ENCODE measurements at regions not wholly inside any gene's neighbourhood (a gene's known extent, or its start where the extent isn't known, plus 50 kb on each side); places are given as distances from the start of the nearest gene placed in this dataset.

DNA sequence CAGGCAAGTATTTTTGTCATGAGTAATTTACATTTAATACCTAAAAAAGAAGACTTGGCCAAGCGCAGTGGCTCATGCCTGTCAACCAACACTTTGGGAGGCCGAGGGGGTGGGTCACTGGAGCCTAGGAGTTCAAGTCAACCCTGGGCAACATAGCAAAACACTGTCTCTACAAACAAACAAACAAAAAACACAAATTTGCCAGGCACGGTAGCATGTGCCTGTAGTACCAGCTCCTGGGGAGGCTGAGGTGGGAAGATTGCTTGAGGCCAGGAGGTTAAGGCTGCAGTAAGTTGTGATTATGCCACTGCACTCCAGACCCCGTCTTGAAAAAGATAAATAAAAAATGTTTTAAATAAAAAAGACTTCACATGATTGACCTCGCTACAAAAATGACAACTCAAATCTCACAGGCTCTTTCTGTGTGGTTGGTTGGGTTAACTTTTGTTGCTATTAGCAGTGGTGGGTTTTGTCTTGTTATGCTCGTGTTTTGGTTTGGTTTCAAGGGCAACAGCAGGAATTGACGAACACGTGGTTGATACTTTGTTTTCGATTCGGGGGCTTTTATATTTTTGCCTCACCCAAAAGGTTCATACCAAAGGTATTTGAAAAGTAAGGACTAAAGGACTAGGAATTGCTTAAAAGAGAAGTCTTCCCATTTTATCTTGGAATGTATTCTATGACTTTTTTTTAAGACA is 227.2 kb upstream of the MKLN1 start:
- H3K36me3 ChIP-seq = peaks cover 7% of the 10 kb centered on the region
- no peak overlapping the region for H3K4me3 ChIP-seq
- TF ChIP-seq, protein P1, sequence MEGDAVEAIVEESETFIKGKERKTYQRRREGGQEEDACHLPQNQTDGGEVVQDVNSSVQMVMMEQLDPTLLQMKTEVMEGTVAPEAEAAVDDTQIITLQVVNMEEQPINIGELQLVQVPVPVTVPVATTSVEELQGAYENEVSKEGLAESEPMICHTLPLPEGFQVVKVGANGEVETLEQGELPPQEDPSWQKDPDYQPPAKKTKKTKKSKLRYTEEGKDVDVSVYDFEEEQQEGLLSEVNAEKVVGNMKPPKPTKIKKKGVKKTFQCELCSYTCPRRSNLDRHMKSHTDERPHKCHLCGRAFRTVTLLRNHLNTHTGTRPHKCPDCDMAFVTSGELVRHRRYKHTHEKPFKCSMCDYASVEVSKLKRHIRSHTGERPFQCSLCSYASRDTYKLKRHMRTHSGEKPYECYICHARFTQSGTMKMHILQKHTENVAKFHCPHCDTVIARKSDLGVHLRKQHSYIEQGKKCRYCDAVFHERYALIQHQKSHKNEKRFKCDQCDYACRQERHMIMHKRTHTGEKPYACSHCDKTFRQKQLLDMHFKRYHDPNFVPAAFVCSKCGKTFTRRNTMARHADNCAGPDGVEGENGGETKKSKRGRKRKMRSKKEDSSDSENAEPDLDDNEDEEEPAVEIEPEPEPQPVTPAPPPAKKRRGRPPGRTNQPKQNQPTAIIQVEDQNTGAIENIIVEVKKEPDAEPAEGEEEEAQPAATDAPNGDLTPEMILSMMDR (IDR thresholded peaks at IDR 0.05) = no peak
- ATAC-seq (ENCODE audit: insufficient number of reproducible peaks, low FRiP score, low read depth) (no peak), DNase-seq (ENCODE audit: low spot score) (no peak)
- H3K27ac ChIP-seq = no peak overlapping the region
- no peaks in the 10 kb centered on the region for H3K27me3 ChIP-seq (replicated peaks; ENCODE audit: insufficient read depth)
- H3K4me1 ChIP-seq (ENCODE audit: control insufficient read depth in 1 of 2, low read depth in 2 of 2) = peaks cover 54 to 94% of the 10 kb centered on the region in 2 donors
- H3K9me3 ChIP-seq = no peaks in the 10 kb centered on the region

- H3K27me3 ChIP-seq (replicated peaks; ENCODE audit: insufficient read depth) = no peaks in the 10 kb centered on the region
- no peaks in the 10 kb centered on the region for H3K9me3 ChIP-seq
- H3K4me1 ChIP-seq (ENCODE audit: control insufficient read depth in 1 of 2, low read depth in 2 of 2) = peaks cover 42 to 63% of the 10 kb centered on the region in 2 donors
- peak overlapping the region; percentile 75 for H3K4me3 ChIP-seq
- no peak for DNase-seq (ENCODE audit: low spot score)
- no peak overlapping the region for H3K27ac ChIP-seq
- TF ChIP-seq, protein P1 (IDR thresholded peaks at IDR 0.05) = no peak
- H3K36me3 ChIP-seq = peaks cover 2% of the 10 kb centered on the region
- ATAC-seq (ENCODE audit: insufficient number of reproducible peaks, low FRiP score, low read depth) = no peak
Measured at GRCh38 chr7:131103997-131104396, 223.7 kb upstream of the MKLN1 start.

DNA sequence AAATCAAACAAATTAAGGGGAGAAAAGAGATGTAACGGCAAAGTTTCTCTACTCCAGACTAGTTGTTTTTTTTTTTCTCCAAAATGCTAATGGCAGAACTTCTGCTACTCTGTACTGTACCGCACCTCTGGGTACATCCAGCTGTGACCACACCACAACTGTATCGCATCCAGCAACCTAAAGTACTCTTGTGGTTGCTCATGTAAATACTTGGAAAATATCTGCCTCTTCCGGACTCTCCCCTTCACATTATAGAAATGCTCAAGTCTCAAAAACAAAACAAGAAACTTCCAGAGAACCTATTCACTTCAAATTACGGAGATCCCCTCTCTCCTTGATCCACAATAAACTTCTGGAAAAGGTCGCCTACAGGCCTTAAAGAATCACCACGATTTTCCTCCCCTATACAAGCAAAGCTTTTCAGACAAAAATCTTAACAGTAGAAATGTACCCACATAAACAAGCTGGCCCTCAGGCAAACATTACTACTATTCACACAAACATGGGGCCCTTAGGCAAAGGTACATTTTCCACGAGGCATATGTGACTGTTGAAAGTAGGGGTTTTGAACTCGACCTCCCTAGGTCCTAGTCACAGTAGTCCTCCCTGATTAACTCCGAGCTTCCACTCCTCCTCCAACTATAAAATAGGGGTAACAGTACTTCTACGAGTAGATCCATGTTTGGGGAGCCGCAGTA is 222.9 kb upstream of the MKLN1 start:
- Histone ChIP-seq H3K36me3 (no peaks in the 10 kb centered on the region), H3K27ac (peak overlapping the region; percentile 50 to 61), H3K4me3 (peak overlapping the region; percentile 75), H3K4me1 (ENCODE audit: control insufficient read depth in 1 of 2, low read depth in 2 of 2) (peaks cover 38 to 62% of the 10 kb centered on the region in 2 donors), H3K27me3 (replicated peaks; ENCODE audit: insufficient read depth) (no peaks in the 10 kb centered on the region), H3K9me3 (no peaks in the 10 kb centered on the region)
- DNase-seq (ENCODE audit: low spot score) (no peak), ATAC-seq (ENCODE audit: insufficient number of reproducible peaks, low FRiP score, low read depth) (no peak)
- TF ChIP-seq, protein P1 (IDR thresholded peaks at IDR 0.05) = no peak

DNA sequence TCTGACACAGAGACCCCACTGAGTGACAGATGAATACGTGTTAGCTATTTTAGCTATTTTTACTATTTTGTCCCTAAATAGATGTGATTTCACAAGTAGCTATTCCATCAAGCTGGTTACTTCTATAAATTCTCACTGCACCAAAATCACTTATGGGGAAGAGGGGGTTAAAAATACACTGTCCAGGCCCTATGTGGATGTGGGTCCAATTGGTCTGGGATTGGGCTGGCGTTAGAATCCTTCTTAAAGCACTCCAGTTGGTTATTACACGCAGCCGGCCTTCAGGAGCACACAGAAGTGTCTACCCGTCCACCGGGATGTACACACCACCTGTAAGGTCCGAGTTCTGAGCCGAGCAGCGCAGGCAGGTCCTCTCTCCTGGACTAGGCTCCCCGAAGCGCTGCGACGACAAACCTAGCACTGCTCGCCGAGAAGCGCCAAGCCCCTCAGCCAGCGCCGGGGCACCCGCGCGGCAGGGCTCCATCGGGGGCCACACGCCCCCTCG is 222.3 kb upstream of the MKLN1 start:
- ATAC-seq (ENCODE audit: insufficient number of reproducible peaks, low FRiP score, low read depth) = no peak
- Histone ChIP-seq H3K9me3 (no peaks in the 10 kb centered on the region), H3K27ac (peak overlapping the region; percentile 50 to 61), H3K36me3 (no peaks in the 10 kb centered on the region), H3K4me1 (ENCODE audit: control insufficient read depth in 1 of 2, low read depth in 2 of 2) (peaks cover 35 to 56% of the 10 kb centered on the region in 2 donors), H3K4me3 (peak overlapping the region; percentile 75), H3K27me3 (replicated peaks; ENCODE audit: insufficient read depth) (no peaks in the 10 kb centered on the region)
- TF ChIP-seq, protein P1 (IDR thresholded peaks at IDR 0.05) = no peak
- no peak for DNase-seq (ENCODE audit: low spot score)

All from thoracic aorta (tissue), 2 donors.